CD14-positive monocyte (primary cell): ENCODE measurements at regions not wholly inside any gene's neighbourhood (a gene's known extent, or its start where the extent isn't known, plus 50 kb on each side); places are given as distances from the start of the nearest gene placed in this dataset.

ENCODE experiments used
- DNase-seq, 3 donors: peaks; one replicate each; pipeline ENCODE4 v3.0.0-alpha.2; 2011 to 2022
- H2AFZ ChIP-seq: 2 replicates; pipeline ENCODE4 v1.6.0; 2012; ENCODE audit warnings: mild to moderate bottlenecking, low read depth, low read length, inconsistent platforms; ENCODE audit not compliant: insufficient read depth, poor library complexity, severe bottlenecking
- H3K27ac ChIP-seq, 2 donors: 1 replicate in 1 of 2; 2 replicates in 1 of 2; pipeline ENCODE4 v1.5.1; 2012 to 2013; ENCODE audit warnings: low read length in 2 of 2, control low read depth in 1 of 2, inconsistent platforms in 1 of 2, low read depth in 1 of 2, mild to moderate bottlenecking in 1 of 2
- H3K27me3 ChIP-seq, 2 donors: one replicate each; pipeline versions ENCODE4 v1.6.0 to v1.6.1; 2011 to 2013; ENCODE audit warnings: low read length in 2 of 2; ENCODE audit not compliant: control insufficient read depth in 2 of 2, insufficient read depth in 2 of 2
- H3K36me3 ChIP-seq, 2 donors: replicated peaks in 1 of 2; 1 replicate in 1 of 2; 2 replicates in 1 of 2; pipeline versions ENCODE4 v1.5.1 to v1.6.1; 2012 to 2013; ENCODE audit warnings: low read length in 2 of 2, control low read depth in 1 of 2, inconsistent platforms in 1 of 2, mild to moderate bottlenecking in 1 of 2; ENCODE audit not compliant: insufficient read depth in 2 of 2, control insufficient read depth in 1 of 2
- H3K4me1 ChIP-seq, 2 donors: 1 replicate in 1 of 2; 2 replicates in 1 of 2; pipeline versions ENCODE4 v1.5.1 to v1.6.1; 2012 to 2013; ENCODE audit warnings: low read length in 2 of 2, control low read depth in 1 of 2, inconsistent platforms in 1 of 2, mild to moderate bottlenecking in 1 of 2, moderate library complexity in 1 of 2; ENCODE audit not compliant: insufficient read depth in 2 of 2, control insufficient read depth in 1 of 2
- H3K4me2 ChIP-seq: replicated peaks from 2 replicates; pipeline ENCODE3; 2012; ENCODE audit warnings: low read length, moderate library complexity, mild to moderate bottlenecking; ENCODE audit not compliant: poor library complexity, severe bottlenecking; ENCODE audit errors: extremely low read depth
- H3K4me3 ChIP-seq, 3 experiments: fragments of 200-600 bp in 1 of 3; sonication (generic) in 1 of 3; replicated peaks in 1 of 3; 1 replicate in 2 of 3; 2 replicates in 1 of 3; pipeline ENCODE4 v1.5.1; 2011 to 2013; ENCODE audit warnings: low read length in 3 of 3, mild to moderate bottlenecking in 3 of 3, control low read depth in 2 of 3, low read depth in 2 of 3, inconsistent platforms in 1 of 3, moderate library complexity in 1 of 3
- H3K79me2 ChIP-seq: 2 replicates; pipeline ENCODE4 v1.6.0; 2012; ENCODE audit warnings: mild to moderate bottlenecking, control low read depth, inconsistent platforms, low read length, moderate library complexity; ENCODE audit not compliant: insufficient read depth
- H3K9ac ChIP-seq: 2 replicates; pipeline ENCODE4 v1.6.0; 2017; ENCODE audit warnings: low read length, mild to moderate bottlenecking; ENCODE audit not compliant: insufficient read depth, poor library complexity, severe bottlenecking
- H3K9me3 ChIP-seq, 2 donors: replicated peaks in 1 of 2; 1 replicate in 1 of 2; 2 replicates in 1 of 2; pipeline versions ENCODE4 v1.5.1 to v1.6.1; 2012 to 2013; ENCODE audit warnings: low read length in 2 of 2, control low read depth in 1 of 2; ENCODE audit not compliant: control insufficient read depth in 1 of 2, insufficient read depth in 1 of 2
- H4K20me1 ChIP-seq: 2 replicates; pipeline ENCODE4 v1.6.0; 2012; ENCODE audit warnings: mild to moderate bottlenecking, low read length, control low read depth, moderate library complexity; ENCODE audit not compliant: insufficient read depth
- H3K27ac Mint-ChIP-seq, 7 donors: one replicate each; pipeline ENCODE4 v1.8.0; 2020; ENCODE audit warnings: mild to moderate bottlenecking in 7 of 7, mixed read lengths in 7 of 7, moderate library complexity in 6 of 7, inconsistent platforms in 2 of 7
- H3K27me3 Mint-ChIP-seq, 3 donors: one replicate each; pipeline ENCODE4 v1.8.0; 2021 to 2022; ENCODE audit warnings: low read depth in 3 of 3, mild to moderate bottlenecking in 3 of 3, mixed read lengths in 3 of 3, moderate library complexity in 3 of 3, inconsistent platforms in 1 of 3
- H3K36me3 Mint-ChIP-seq, 2 donors: one replicate each; pipeline ENCODE4 v1.8.0; 2020; ENCODE audit warnings: mixed read lengths in 2 of 2, inconsistent platforms in 1 of 2, mild to moderate bottlenecking in 1 of 2
- H3K4me1 Mint-ChIP-seq: one replicate; pipeline ENCODE4 v1.8.0; 2020; ENCODE audit warnings: mild to moderate bottlenecking, mixed read lengths
- H3K4me3 Mint-ChIP-seq, 2 donors: one replicate each; pipeline ENCODE4 v1.8.0; 2020; ENCODE audit warnings: mild to moderate bottlenecking in 2 of 2, mixed read lengths in 2 of 2, moderate library complexity in 1 of 2
- H3K9me3 Mint-ChIP-seq, 7 donors: one replicate each; pipeline ENCODE4 v1.8.0; 2020 to 2022; ENCODE audit warnings: mixed read lengths in 7 of 7, mild to moderate bottlenecking in 6 of 7, moderate library complexity in 6 of 7, inconsistent platforms in 2 of 7
- WGBS: methylation state at CpG from one replicate; pipeline ENCODE4 v1.1.5; 2013; ENCODE audit warnings: missing lambda C conversion rate; ENCODE audit not compliant: insufficient coverage; 5-methylcytosine and 5-hydroxymethylcytosine counted together
- intact Hi-C, 2 donors: fragments of 100-400 bp; cut with micrococcal nuclease; formaldehyde crosslinking; loops; one replicate each; pipeline versions ENCODE4 v1.15.0 to v1.15.1; 2023
- TF ChIP-seq, protein P1 (sequence below): fragments of 200-600 bp; IDR thresholded peaks from one replicate; pipeline ENCODE4 v1.8.0; 2022; ENCODE audit warnings: antibody characterized with exemption, mild to moderate bottlenecking

- no peak overlapping the region for H2AFZ ChIP-seq
- H3K36me3 ChIP-seq = no peaks in the 10 kb centered on the region
- Mint-ChIP-seq H3K36me3 (no peaks in the 10 kb centered on the region), H3K4me3 (no peak overlapping the region), H3K4me1 (no peaks in the 10 kb centered on the region), H3K27ac (no peak overlapping the region), H3K27me3 (peaks cover 2 to 7% (median 6%) of the 10 kb centered on the region in 3 donors), H3K9me3 (peaks cover 0 to 5% (median 2%) of the 10 kb centered on the region in 7 donors)
- no peaks in the 10 kb centered on the region for H4K20me1 ChIP-seq
- no peak overlapping the region for H3K27ac ChIP-seq
- H3K27me3 ChIP-seq = peaks cover 0 to 2% of the 10 kb centered on the region in 2 donors
- H3K4me1 ChIP-seq = no peaks in the 10 kb centered on the region
- intact Hi-C loops = no loop called here
- no peak overlapping the region for H3K4me2 ChIP-seq
- no CpG with 5 or more reads among the region's 1 CpG for WGBS
- no peak for DNase-seq
- H3K9ac ChIP-seq = no peak overlapping the region
- H3K9me3 ChIP-seq = no peaks in the 10 kb centered on the region
- no peaks in the 10 kb centered on the region for H3K79me2 ChIP-seq
- TF ChIP-seq, protein P1, sequence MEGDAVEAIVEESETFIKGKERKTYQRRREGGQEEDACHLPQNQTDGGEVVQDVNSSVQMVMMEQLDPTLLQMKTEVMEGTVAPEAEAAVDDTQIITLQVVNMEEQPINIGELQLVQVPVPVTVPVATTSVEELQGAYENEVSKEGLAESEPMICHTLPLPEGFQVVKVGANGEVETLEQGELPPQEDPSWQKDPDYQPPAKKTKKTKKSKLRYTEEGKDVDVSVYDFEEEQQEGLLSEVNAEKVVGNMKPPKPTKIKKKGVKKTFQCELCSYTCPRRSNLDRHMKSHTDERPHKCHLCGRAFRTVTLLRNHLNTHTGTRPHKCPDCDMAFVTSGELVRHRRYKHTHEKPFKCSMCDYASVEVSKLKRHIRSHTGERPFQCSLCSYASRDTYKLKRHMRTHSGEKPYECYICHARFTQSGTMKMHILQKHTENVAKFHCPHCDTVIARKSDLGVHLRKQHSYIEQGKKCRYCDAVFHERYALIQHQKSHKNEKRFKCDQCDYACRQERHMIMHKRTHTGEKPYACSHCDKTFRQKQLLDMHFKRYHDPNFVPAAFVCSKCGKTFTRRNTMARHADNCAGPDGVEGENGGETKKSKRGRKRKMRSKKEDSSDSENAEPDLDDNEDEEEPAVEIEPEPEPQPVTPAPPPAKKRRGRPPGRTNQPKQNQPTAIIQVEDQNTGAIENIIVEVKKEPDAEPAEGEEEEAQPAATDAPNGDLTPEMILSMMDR = no peak
- no peak overlapping the region for H3K4me3 ChIP-seq
These were observed 71.0 kb upstream of the SPATS2L start for GRCh38 chr2:200235533-200235932.

- Mint-ChIP-seq H3K27me3 (peaks cover 4 to 10% (median 5%) of the 10 kb centered on the region in 3 donors), H3K9me3 (peaks cover 0 to 2% (median 0%) of the 10 kb centered on the region in 7 donors), H3K4me1 (no peaks in the 10 kb centered on the region), H3K4me3 (no peak overlapping the region), H3K27ac (no peak overlapping the region), H3K36me3 (no peaks in the 10 kb centered on the region)
- H4K20me1 ChIP-seq = no peaks in the 10 kb centered on the region
- 0% methylated on average over 1 of the region's 2 CpGs for WGBS
- H3K36me3 ChIP-seq = no peaks in the 10 kb centered on the region
- no peak for DNase-seq
- H2AFZ ChIP-seq = no peak overlapping the region
- H3K27me3 ChIP-seq = peaks cover 0 to 2% of the 10 kb centered on the region in 2 donors
- no peaks in the 10 kb centered on the region for H3K9me3 ChIP-seq
- no peak overlapping the region for H3K4me2 ChIP-seq
- TF ChIP-seq, protein P1 = no peak
- H3K27ac ChIP-seq = no peak overlapping the region
- intact Hi-C loops = no loop called here
- H3K79me2 ChIP-seq = no peaks in the 10 kb centered on the region
- H3K4me1 ChIP-seq = no peaks in the 10 kb centered on the region
- H3K4me3 ChIP-seq = no peak overlapping the region
- H3K9ac ChIP-seq = no peak overlapping the region
These were observed 67.3 kb upstream of the SPATS2L start for GRCh38 chr2:200239216-200239615.
